LNCaP clone FGC (cell line): ENCODE measurements at regions not wholly inside any gene's neighbourhood (a gene's known extent, or its start where the extent isn't known, plus 50 kb on each side); places are given as distances from the start of the nearest gene placed in this dataset.

Experiments used
- DNase-seq: peaks from one replicate; pipeline ENCODE4 v3.0.0-alpha.2; 2011; ENCODE audit warnings: low read depth
- H3K4me3 ChIP-seq: 2 replicates; pipeline ENCODE4 v1.5.1; 2011; ENCODE audit warnings: mild to moderate bottlenecking, low read depth, low read length, control low read depth
- CTCF ChIP-seq: IDR thresholded peaks from 2 replicates; pipeline ENCODE4 v1.5.1; 2012; ENCODE audit warnings: mild to moderate bottlenecking; ENCODE audit not compliant: control insufficient read depth, insufficient read depth; ENCODE audit errors: extremely low read depth

- no peak for TF ChIP-seq CTCF
- DNase-seq = no peak
- H3K4me3 ChIP-seq = no peak overlapping the region
Measured at GRCh38 chr12:98127854-98128253, 387.5 kb upstream of the TMPO start.

- H3K4me3 ChIP-seq = no peak overlapping the region
- DNase-seq = no peak
- no peak for TF ChIP-seq CTCF
Measured at GRCh38 chr12:98136544-98136943, 378.8 kb upstream of the TMPO start.

GRCh38 chr12:98137278-98137677 is 378.1 kb upstream of the TMPO start:
- TF ChIP-seq CTCF = no peak
- DNase-seq = no peak
- no peak overlapping the region for H3K4me3 ChIP-seq

GRCh38 chr12:98144953-98145352 is 370.4 kb upstream of the TMPO start:
- no peak for DNase-seq
- TF ChIP-seq CTCF = no peak
- no peak overlapping the region for H3K4me3 ChIP-seq

- no peak for TF ChIP-seq CTCF
- no peak overlapping the region for H3K4me3 ChIP-seq
- no peak for DNase-seq
Measured at GRCh38 chr12:98146043-98146442, 369.3 kb upstream of the TMPO start.

- no peak for TF ChIP-seq CTCF
- no peak overlapping the region for H3K4me3 ChIP-seq
- no peak for DNase-seq
Measured at GRCh38 chr12:98146487-98146886, 368.9 kb upstream of the TMPO start.

- no peak for TF ChIP-seq CTCF
- DNase-seq = no peak
Measured at GRCh38 chr12:98149270-98149669, 366.1 kb upstream of the TMPO start.

More at GRCh38 chr12:98149270-98149669, 366.1 kb upstream of the TMPO start:
- no peak overlapping the region for H3K4me3 ChIP-seq
